WTC11 (cell line): ENCODE measurements at regions not wholly inside any gene's neighbourhood (a gene's known extent, or its start where the extent isn't known, plus 50 kb on each side); places are given as distances from the start of the nearest gene placed in this dataset.

ENCODE experiments used
- ATAC-seq: fragments of 200-7000 bp; cut with Tn5 transposase; 2 replicates; pipeline ENCODE4 v1.10.0; 2021; ENCODE audit warnings: mild to moderate bottlenecking, moderate library complexity
- CTCF ChIA-PET: fragments of 300-600 bp; sonication (Branson Sonifier 250); formaldehyde crosslinking; loops from one replicate; lab custom pipeline; 2021; ENCODE audit warnings: antibody characterized with exemption; lab: Charles Lee
- POLR2A ChIA-PET: fragments of 350-600 bp; sonication (Branson Sonifier 250); formaldehyde crosslinking; loops from one replicate; lab custom pipeline; 2021; ENCODE audit warnings: antibody characterized with exemption; lab: Charles Lee
- DNase-seq: peaks from one replicate; pipeline ENCODE4 v3.0.0; 2021; ENCODE audit warnings: low spot score
- H3K27ac Mint-ChIP-seq: 2 replicates; pipeline ENCODE4 v1.8.0; 2021; ENCODE audit warnings: mixed read lengths
- H3K27me3 Mint-ChIP-seq: 2 replicates; pipeline ENCODE4 v1.8.0; 2021; ENCODE audit warnings: low read depth, mild to moderate bottlenecking, moderate library complexity, mixed read lengths
- H3K36me3 Mint-ChIP-seq: 2 replicates; pipeline ENCODE4 v1.8.0; 2021; ENCODE audit warnings: mixed read lengths
- H3K4me1 Mint-ChIP-seq: 2 replicates; pipeline ENCODE4 v1.8.0; 2022; ENCODE audit warnings: mixed read lengths
- H3K4me3 Mint-ChIP-seq: 2 replicates; pipeline ENCODE4 v1.8.0; 2021; ENCODE audit warnings: mild to moderate bottlenecking, moderate library complexity, mixed read lengths
- H3K9me3 Mint-ChIP-seq: 2 replicates; pipeline ENCODE4 v1.8.0; 2021; ENCODE audit warnings: mixed read lengths
- ATF2 ChIP-seq: sonication (generic); formaldehyde crosslinking; IDR thresholded peaks from 2 replicates; pipeline ENCODE4 v1.8.1; 2022; ENCODE audit warnings: low read depth, missing genetic modification reagents, borderline replicate concordance
- ATF3 ChIP-seq: sonication (generic); formaldehyde crosslinking; conservative IDR thresholded peaks from 2 replicates; pipeline ENCODE4 v1.8.1; 2022; ENCODE audit warnings: mild to moderate bottlenecking, missing genetic modification reagents
- CREM ChIP-seq: sonication (generic); formaldehyde crosslinking; IDR thresholded peaks from 2 replicates; pipeline ENCODE4 v1.8.1; 2022; ENCODE audit warnings: mild to moderate bottlenecking, missing genetic modification reagents, moderate library complexity
- EMX1 ChIP-seq: fragments of 250-450 bp; sonication (Bioruptor Pico); IDR thresholded peaks from 2 replicates; pipeline ENCODE4 v1.8.0; 2021; ENCODE audit warnings: mild to moderate bottlenecking
- FOXP1 ChIP-seq: sonication (generic); formaldehyde crosslinking; IDR thresholded peaks from 2 replicates; pipeline ENCODE4 v1.8.0; 2022; ENCODE audit warnings: missing genetic modification reagents, mild to moderate bottlenecking, moderate library complexity, borderline replicate concordance
- GTF2I ChIP-seq: fragments of 250-450 bp; sonication (Bioruptor Pico); conservative IDR thresholded peaks from 2 replicates; pipeline ENCODE4 v1.4.0; 2021; ENCODE audit warnings: mild to moderate bottlenecking
- IRF2 ChIP-seq: sonication (generic); formaldehyde crosslinking; IDR thresholded peaks from 2 replicates; pipeline ENCODE4 v1.8.0; 2022; ENCODE audit warnings: low read depth, missing genetic modification reagents, borderline replicate concordance
- NFATC4 ChIP-seq: fragments of 250-450 bp; sonication (Bioruptor Pico); IDR thresholded peaks from 2 replicates; pipeline ENCODE4 v1.9.0; 2021; ENCODE audit warnings: mild to moderate bottlenecking
- NR3C1 ChIP-seq: sonication (generic); formaldehyde crosslinking; conservative IDR thresholded peaks from 2 replicates; pipeline ENCODE4 v1.8.1; 2023; ENCODE audit warnings: low read depth, mild to moderate bottlenecking, missing genetic modification reagents
- PRDM15 ChIP-seq: sonication (generic); formaldehyde crosslinking; IDR thresholded peaks from 2 replicates; pipeline ENCODE4 v1.8.0; 2022; ENCODE audit warnings: missing genetic modification reagents
- SMAD3 ChIP-seq: sonication (generic); formaldehyde crosslinking; IDR thresholded peaks from 2 replicates; pipeline ENCODE4 v1.8.0; 2022; ENCODE audit warnings: missing genetic modification reagents, mild to moderate bottlenecking, borderline replicate concordance
- SMAD4 ChIP-seq: sonication (generic); formaldehyde crosslinking; IDR thresholded peaks from 2 replicates; pipeline ENCODE4 v1.8.0; 2022; ENCODE audit warnings: mild to moderate bottlenecking, missing genetic modification reagents
- SOX15 ChIP-seq: fragments of 250-450 bp; sonication (Bioruptor Pico); IDR thresholded peaks from 2 replicates; pipeline ENCODE4 v1.9.0; 2021; ENCODE audit warnings: mild to moderate bottlenecking
- TEAD4 ChIP-seq: sonication (generic); formaldehyde crosslinking; IDR thresholded peaks from 2 replicates; pipeline ENCODE4 v1.8.0; 2022; ENCODE audit warnings: mild to moderate bottlenecking, missing genetic modification reagents
- USF2 ChIP-seq: sonication (generic); formaldehyde crosslinking; IDR thresholded peaks from 2 replicates; pipeline ENCODE4 v1.8.1; 2023; ENCODE audit warnings: mild to moderate bottlenecking, missing genetic modification reagents, moderate library complexity
- ZBTB21 ChIP-seq: sonication (generic); formaldehyde crosslinking; IDR thresholded peaks from 2 replicates; pipeline ENCODE4 v1.8.1; 2023; ENCODE audit warnings: mild to moderate bottlenecking, missing genetic modification reagents, borderline replicate concordance
- ZNF138 ChIP-seq: sonication (generic); formaldehyde crosslinking; conservative IDR thresholded peaks from 2 replicates; pipeline ENCODE4 v1.8.1; 2022; ENCODE audit warnings: mild to moderate bottlenecking, moderate library complexity, missing genetic modification reagents
- ZNF219 ChIP-seq: sonication (generic); formaldehyde crosslinking; IDR thresholded peaks from 2 replicates; pipeline ENCODE4 v1.8.0; 2023; ENCODE audit warnings: missing genetic modification reagents, mild to moderate bottlenecking, borderline replicate concordance
- ZNF396 ChIP-seq: fragments of 250-450 bp; sonication (Bioruptor Pico); IDR thresholded peaks from 2 replicates; pipeline ENCODE4 v1.8.0; 2021; ENCODE audit warnings: mild to moderate bottlenecking, moderate library complexity, borderline replicate concordance
- ZNF416 ChIP-seq: fragments of 250-450 bp; sonication (Bioruptor Pico); IDR thresholded peaks from 2 replicates; pipeline ENCODE4 v1.9.0; 2021; ENCODE audit warnings: mild to moderate bottlenecking, inconsistent platforms
- ZNF423 ChIP-seq: fragments of 250-450 bp; sonication (Bioruptor Pico); IDR thresholded peaks from 2 replicates; pipeline ENCODE4 v2.1.2; 2022; ENCODE audit warnings: mild to moderate bottlenecking, moderate library complexity
- ZNF671 ChIP-seq: fragments of 250-450 bp; sonication (Bioruptor Pico); IDR thresholded peaks from 2 replicates; pipeline ENCODE4 v1.8.0; 2021; ENCODE audit warnings: mild to moderate bottlenecking
- TF ChIP-seq, protein P1 (sequence below): sonication (generic); formaldehyde crosslinking; IDR thresholded peaks from 2 replicates; pipeline ENCODE4 v1.8.1; 2022; ENCODE audit warnings: mild to moderate bottlenecking, moderate library complexity, missing genetic modification reagents
- TF ChIP-seq, protein P2 (sequence below): sonication (generic); formaldehyde crosslinking; IDR thresholded peaks from 2 replicates; pipeline ENCODE4 v1.8.0; 2022; ENCODE audit warnings: mild to moderate bottlenecking, missing genetic modification reagents
- TF ChIP-seq, protein P3 (sequence below): fragments of 250-450 bp; sonication (Bioruptor Pico); IDR thresholded peaks from 2 replicates; pipeline ENCODE4 v1.8.0; 2021; ENCODE audit warnings: mild to moderate bottlenecking

DNA sequence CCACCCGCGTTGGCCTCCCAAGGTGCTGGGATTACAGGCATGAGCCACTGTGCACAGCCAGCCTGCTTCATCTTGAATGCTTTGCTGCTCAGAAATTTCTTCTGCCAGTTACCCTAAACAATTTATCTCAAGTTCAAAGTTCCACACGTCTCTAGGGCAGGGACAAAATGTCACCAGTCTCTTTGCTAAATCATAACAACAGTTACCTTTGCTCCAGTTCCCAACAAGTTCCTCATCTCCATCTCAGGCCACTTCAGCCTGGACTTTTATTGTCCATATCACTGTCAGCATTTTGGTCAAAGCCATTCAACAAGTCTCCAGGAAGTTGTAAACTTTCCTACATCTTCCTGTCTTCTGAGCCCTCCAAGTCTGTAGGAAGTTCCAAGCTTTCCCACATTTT, 159.5 kb upstream of the DYRK2 start:
- Mint-ChIP-seq H3K27me3 (peaks cover 12% of the 10 kb centered on the region; the same call in 1 of the 2 replicates), H3K4me3 (no peak overlapping the region), H3K4me1 (peaks cover 4% of the 10 kb centered on the region; the same call in 1 of the 2 replicates), H3K9me3 (peaks cover 66% of the 10 kb centered on the region), H3K27ac (no peak overlapping the region), H3K36me3 (peaks cover 56% of the 10 kb centered on the region)
- DNase-seq (no peak), ATAC-seq (no peak)
- CTCF ChIA-PET = no interaction called here
- POLR2A ChIA-PET = no interaction called here
- TF ChIP-seq SMAD4 (CRISPR knock-in tag) (no peak), ZNF396 (CRISPR knock-in tag) (no peak), NR3C1 (CRISPR knock-in tag) (no peak), ZNF423 (CRISPR knock-in tag) (no peak), ZNF138 (CRISPR knock-in tag) (no peak), ZNF416 (CRISPR knock-in tag) (no peak)

DNA sequence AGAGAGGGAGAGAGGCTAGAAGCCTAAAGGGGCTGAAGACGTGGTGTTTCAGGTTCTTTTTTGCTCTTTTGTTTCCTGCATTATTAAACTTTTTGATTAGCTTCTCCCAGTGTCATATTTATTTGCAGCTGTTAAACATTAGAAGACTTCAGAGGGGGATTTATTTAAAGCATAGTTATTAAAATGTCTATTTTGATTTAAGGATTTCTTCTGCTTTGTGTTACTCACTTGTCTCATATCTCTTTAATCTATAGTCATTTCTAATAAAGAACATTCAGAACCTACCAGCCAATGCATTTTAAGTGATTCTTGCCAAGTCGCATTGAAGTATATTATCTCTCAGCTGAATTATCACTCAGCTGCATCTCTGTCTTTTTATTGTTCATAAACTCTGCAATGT, 152.0 kb upstream of the DYRK2 start:
- Mint-ChIP-seq H3K36me3 (peaks cover 15% of the 10 kb centered on the region), H3K4me3 (no peak overlapping the region), H3K4me1 (no peaks in the 10 kb centered on the region), H3K27ac (no peak overlapping the region), H3K9me3 (peaks cover 24% of the 10 kb centered on the region), H3K27me3 (no peaks in the 10 kb centered on the region; the same call in 1 of the 2 replicates)
- ATAC-seq (no peak), DNase-seq (no peak)
- CTCF ChIA-PET = no interaction called here
- no peak for TF ChIP-seq ZNF423 (CRISPR knock-in tag)
- TF ChIP-seq ZNF219 = no peak
- no peak for TF ChIP-seq ATF3 (CRISPR knock-in tag)
- no peak for TF ChIP-seq NFATC4
- no peak for TF ChIP-seq USF2 (CRISPR knock-in tag)
- TF ChIP-seq SMAD3 = no peak
- TF ChIP-seq ZNF671 (CRISPR knock-in tag) = no peak
- TF ChIP-seq ATF2 = no peak
- no peak for TF ChIP-seq TEAD4 (CRISPR knock-in tag)
- TF ChIP-seq ZNF416 (CRISPR knock-in tag) = no peak
- no peak for TF ChIP-seq IRF2
- TF ChIP-seq, protein P1, sequence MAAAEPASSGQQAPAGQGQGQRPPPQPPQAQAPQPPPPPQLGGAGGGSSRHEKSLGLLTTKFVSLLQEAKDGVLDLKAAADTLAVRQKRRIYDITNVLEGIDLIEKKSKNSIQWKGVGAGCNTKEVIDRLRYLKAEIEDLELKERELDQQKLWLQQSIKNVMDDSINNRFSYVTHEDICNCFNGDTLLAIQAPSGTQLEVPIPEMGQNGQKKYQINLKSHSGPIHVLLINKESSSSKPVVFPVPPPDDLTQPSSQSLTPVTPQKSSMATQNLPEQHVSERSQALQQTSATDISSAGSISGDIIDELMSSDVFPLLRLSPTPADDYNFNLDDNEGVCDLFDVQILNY (CRISPR knock-in tag) = no peak
- no peak for TF ChIP-seq GTF2I (CRISPR knock-in tag)
- no peak for TF ChIP-seq ZBTB21
- TF ChIP-seq CREM (CRISPR knock-in tag) = no peak
- POLR2A ChIA-PET = no interaction called here

DNA sequence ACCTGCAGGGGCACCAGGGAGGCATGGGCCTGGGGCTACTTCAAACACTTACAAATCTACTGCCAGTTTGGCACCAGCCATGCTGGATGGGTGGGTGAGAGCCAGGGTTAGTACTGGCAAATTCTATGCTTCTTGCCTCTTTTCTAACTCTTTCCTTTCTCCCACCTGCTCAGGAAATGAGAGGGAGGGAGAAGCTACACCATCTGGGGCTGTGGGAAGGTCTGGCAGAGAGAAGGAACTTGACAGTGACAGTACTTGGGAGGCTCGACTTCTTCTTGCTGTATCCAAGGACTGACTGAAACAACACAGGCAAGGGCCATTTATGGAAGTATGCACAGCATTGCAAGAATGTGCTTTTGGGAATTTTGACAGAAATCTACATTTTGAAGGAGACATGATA, 149.6 kb upstream of the DYRK2 start:
- Mint-ChIP-seq H3K4me1 (no peaks in the 10 kb centered on the region), H3K4me3 (no peak overlapping the region), H3K36me3 (no peaks in the 10 kb centered on the region), H3K9me3 (peaks cover under 1% of the 10 kb centered on the region), H3K27me3 (no peaks in the 10 kb centered on the region; the same call in 1 of the 2 replicates), H3K27ac (no peak overlapping the region)
- DNase-seq (no peak), ATAC-seq (no peak)
- ChIA-PET CTCF (no interaction called here), POLR2A (no interaction called here)
- TF ChIP-seq FOXP1 (no peak), PRDM15 (CRISPR knock-in tag) (no peak), SOX15 (CRISPR knock-in tag) (no peak), ZNF423 (CRISPR knock-in tag) (no peak), CREM (CRISPR knock-in tag) (no peak), SMAD4 (CRISPR knock-in tag) (no peak), IRF2 (no peak), EMX1 (CRISPR knock-in tag) (no peak)
- TF ChIP-seq, protein P2, sequence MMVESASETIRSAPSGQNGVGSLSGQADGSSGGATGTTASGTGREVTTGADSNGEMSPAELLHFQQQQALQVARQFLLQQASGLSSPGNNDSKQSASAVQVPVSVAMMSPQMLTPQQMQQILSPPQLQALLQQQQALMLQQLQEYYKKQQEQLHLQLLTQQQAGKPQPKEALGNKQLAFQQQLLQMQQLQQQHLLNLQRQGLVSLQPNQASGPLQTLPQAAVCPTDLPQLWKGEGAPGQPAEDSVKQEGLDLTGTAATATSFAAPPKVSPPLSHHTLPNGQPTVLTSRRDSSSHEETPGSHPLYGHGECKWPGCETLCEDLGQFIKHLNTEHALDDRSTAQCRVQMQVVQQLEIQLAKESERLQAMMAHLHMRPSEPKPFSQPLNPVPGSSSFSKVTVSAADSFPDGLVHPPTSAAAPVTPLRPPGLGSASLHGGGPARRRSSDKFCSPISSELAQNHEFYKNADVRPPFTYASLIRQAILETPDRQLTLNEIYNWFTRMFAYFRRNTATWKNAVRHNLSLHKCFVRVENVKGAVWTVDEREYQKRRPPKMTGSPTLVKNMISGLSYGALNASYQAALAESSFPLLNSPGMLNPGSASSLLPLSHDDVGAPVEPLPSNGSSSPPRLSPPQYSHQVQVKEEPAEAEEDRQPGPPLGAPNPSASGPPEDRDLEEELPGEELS = no peak
- TF ChIP-seq, protein P3, sequence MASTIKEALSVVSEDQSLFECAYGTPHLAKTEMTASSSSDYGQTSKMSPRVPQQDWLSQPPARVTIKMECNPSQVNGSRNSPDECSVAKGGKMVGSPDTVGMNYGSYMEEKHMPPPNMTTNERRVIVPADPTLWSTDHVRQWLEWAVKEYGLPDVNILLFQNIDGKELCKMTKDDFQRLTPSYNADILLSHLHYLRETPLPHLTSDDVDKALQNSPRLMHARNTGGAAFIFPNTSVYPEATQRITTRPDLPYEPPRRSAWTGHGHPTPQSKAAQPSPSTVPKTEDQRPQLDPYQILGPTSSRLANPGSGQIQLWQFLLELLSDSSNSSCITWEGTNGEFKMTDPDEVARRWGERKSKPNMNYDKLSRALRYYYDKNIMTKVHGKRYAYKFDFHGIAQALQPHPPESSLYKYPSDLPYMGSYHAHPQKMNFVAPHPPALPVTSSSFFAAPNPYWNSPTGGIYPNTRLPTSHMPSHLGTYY (CRISPR knock-in tag) = no peak
